ENCODE measurements at regions not wholly inside any gene's neighbourhood (a gene's known extent, or its start where the extent isn't known, plus 50 kb on each side); places are given as distances from the start of the nearest gene placed in this dataset.

GRCh38 chr12:13835652-13836051 lies 145.8 kb downstream of the GRIN2B start:
- Histone ChIP-seq H2AFZ (ENCODE audit: low read length) (no peak overlapping the region), H3K9me2 (replicated peaks; ENCODE audit: insufficient read depth, low read length) (no peaks in the 10 kb centered on the region), H4K20me1 (ENCODE audit: insufficient read depth, low read length) (no peaks in the 10 kb centered on the region), H3K4me2 (ENCODE audit: low read depth, low read length) (no peak overlapping the region), H3K27me3 (replicated peaks; ENCODE audit: insufficient read depth, low read length) (no peaks in the 10 kb centered on the region), H3K79me2 (ENCODE audit: low read length) (no peaks in the 10 kb centered on the region), H3K9me3 (replicated peaks; ENCODE audit: insufficient read depth, low read length) (no peaks in the 10 kb centered on the region), H3K9ac (ENCODE audit: low read length) (no peak overlapping the region), H3K36me3 (replicated peaks; ENCODE audit: insufficient read depth, low read length) (no peaks in the 10 kb centered on the region), H3F3A (ENCODE audit: insufficient read depth, low read length) (no peaks in the 10 kb centered on the region), H3K27ac (ENCODE audit: low read length) (no peak overlapping the region), H3K4me3 (ENCODE audit: low read length) (no peak overlapping the region), H3K4me1 (ENCODE audit: low read length) (no peaks in the 10 kb centered on the region)
- TF ChIP-seq EZH2phosphoT487 (IDR thresholded peaks at IDR 0.05; ENCODE audit: low read length): no peak
- TF ChIP-seq EZH2 (optimal IDR thresholded peaks at IDR 0.05; ENCODE audit: low read depth, low read length): no peak
- no peak for TF ChIP-seq CTCF (IDR thresholded peaks at IDR 0.05; ENCODE audit: low read length)
- DNase-seq: no peak

DNA sequence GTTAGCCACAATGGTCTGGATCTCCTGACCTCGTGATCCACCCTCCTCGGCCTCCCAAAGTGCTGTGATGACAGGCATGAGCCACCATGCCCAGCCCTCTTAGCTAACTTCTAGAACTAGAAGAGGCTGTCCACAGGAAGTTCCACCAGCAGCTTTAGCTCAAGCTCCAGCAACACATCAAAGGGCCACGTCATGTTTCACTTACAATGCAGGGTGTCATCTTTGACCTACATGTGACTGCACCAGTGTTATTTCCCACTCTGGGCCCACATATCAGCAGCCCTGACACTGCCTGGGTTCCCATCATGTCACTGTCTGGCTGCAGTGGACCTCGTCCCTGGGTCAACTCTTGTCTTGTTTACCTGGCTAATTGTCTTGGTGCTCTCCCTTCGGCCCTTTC lies 147.2 kb downstream of the GRIN2B start:
- no peak for DNase-seq
- Histone ChIP-seq H3F3A (ENCODE audit: insufficient read depth, low read length) (no peaks in the 10 kb centered on the region), H3K4me3 (ENCODE audit: low read length) (no peak overlapping the region), H2AFZ (ENCODE audit: low read length) (no peak overlapping the region), H3K4me2 (ENCODE audit: low read depth, low read length) (no peak overlapping the region), H4K20me1 (ENCODE audit: insufficient read depth, low read length) (no peaks in the 10 kb centered on the region), H3K27ac (ENCODE audit: low read length) (no peak overlapping the region), H3K9me3 (replicated peaks; ENCODE audit: insufficient read depth, low read length) (no peaks in the 10 kb centered on the region), H3K79me2 (ENCODE audit: low read length) (no peaks in the 10 kb centered on the region), H3K9ac (ENCODE audit: low read length) (no peak overlapping the region), H3K36me3 (replicated peaks; ENCODE audit: insufficient read depth, low read length) (no peaks in the 10 kb centered on the region), H3K27me3 (replicated peaks; ENCODE audit: insufficient read depth, low read length) (no peaks in the 10 kb centered on the region), H3K9me2 (replicated peaks; ENCODE audit: insufficient read depth, low read length) (no peaks in the 10 kb centered on the region), H3K4me1 (ENCODE audit: low read length) (no peaks in the 10 kb centered on the region)
- no peak for TF ChIP-seq EZH2phosphoT487 (IDR thresholded peaks at IDR 0.05; ENCODE audit: low read length)
- TF ChIP-seq CTCF (IDR thresholded peaks at IDR 0.05; ENCODE audit: low read length): no peak
- TF ChIP-seq EZH2 (optimal IDR thresholded peaks at IDR 0.05; ENCODE audit: low read depth, low read length): no peak

DNA sequence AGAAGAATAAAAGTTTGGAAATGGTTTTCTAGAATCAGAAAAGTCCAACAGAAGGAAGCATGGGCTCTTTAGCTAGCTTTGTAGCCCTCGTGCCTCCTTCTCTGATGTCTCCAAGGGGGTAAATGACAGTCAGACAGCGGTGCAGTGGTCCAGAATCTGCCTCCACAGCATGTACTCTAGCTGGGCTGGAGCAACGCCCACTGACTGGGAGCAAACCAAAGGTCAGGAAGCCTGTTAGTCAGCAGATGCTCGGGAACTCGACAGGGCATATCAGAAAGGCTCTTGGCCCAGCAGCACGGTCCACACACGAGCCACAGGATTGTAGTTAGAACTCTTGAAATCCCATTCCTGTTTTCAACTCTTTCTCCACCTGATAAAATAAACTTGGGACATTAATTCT lies 164.3 kb downstream of the GRIN2B start:
- Histone ChIP-seq H3K9me2 (replicated peaks; ENCODE audit: insufficient read depth, low read length) (no peaks in the 10 kb centered on the region), H3K4me3 (ENCODE audit: low read length) (no peak overlapping the region), H3K4me1 (ENCODE audit: low read length) (no peaks in the 10 kb centered on the region), H3F3A (ENCODE audit: insufficient read depth, low read length) (no peaks in the 10 kb centered on the region), H3K27ac (ENCODE audit: low read length) (no peak overlapping the region), H3K79me2 (ENCODE audit: low read length) (no peaks in the 10 kb centered on the region), H3K9me3 (replicated peaks; ENCODE audit: insufficient read depth, low read length) (no peaks in the 10 kb centered on the region), H3K27me3 (replicated peaks; ENCODE audit: insufficient read depth, low read length) (no peaks in the 10 kb centered on the region), H4K20me1 (ENCODE audit: insufficient read depth, low read length) (no peaks in the 10 kb centered on the region), H3K9ac (ENCODE audit: low read length) (no peak overlapping the region), H3K4me2 (ENCODE audit: low read depth, low read length) (no peak overlapping the region), H2AFZ (ENCODE audit: low read length) (no peak overlapping the region), H3K36me3 (replicated peaks; ENCODE audit: insufficient read depth, low read length) (no peaks in the 10 kb centered on the region)
- TF ChIP-seq CTCF (IDR thresholded peaks at IDR 0.05; ENCODE audit: low read length): no peak
- TF ChIP-seq EZH2phosphoT487 (IDR thresholded peaks at IDR 0.05; ENCODE audit: low read length): no peak
- TF ChIP-seq EZH2 (optimal IDR thresholded peaks at IDR 0.05; ENCODE audit: low read depth, low read length): no peak
- DNase-seq: no peak

Measured in MM.1S (cell line).